ENCODE measurements at regions not wholly inside any gene's neighbourhood (a gene's known extent, or its start where the extent isn't known, plus 50 kb on each side); places are given as distances from the start of the nearest gene placed in this dataset.

- DNase-seq = no peak
- Mint-ChIP-seq H3K4me1 (no peaks in the 10 kb centered on the region), H3K9me3 (peaks cover 0 to 15% (median 6%) of the 10 kb centered on the region in 7 donors), H3K36me3 (no peaks in the 10 kb centered on the region), H3K4me3 (no peak overlapping the region), H3K27ac (no peak overlapping the region), H3K27me3 (ENCODE audit: low read depth in 3 of 3) (no peaks in the 10 kb centered on the region)
- no peak overlapping the region for H3K4me2 ChIP-seq (replicated peaks; ENCODE audit: extremely low read depth, low read length, poor library complexity, severe bottlenecking)
- H3K27ac ChIP-seq (ENCODE audit: low read depth in 1 of 2, low read length in 2 of 2) = no peak overlapping the region
- H3K4me1 ChIP-seq (ENCODE audit: control insufficient read depth in 1 of 2, insufficient read depth in 2 of 2, low read length in 2 of 2) = no peaks in the 10 kb centered on the region
- H4K20me1 ChIP-seq (ENCODE audit: insufficient read depth, low read length) = no peaks in the 10 kb centered on the region
- no peak overlapping the region for H2AFZ ChIP-seq (ENCODE audit: insufficient read depth, low read depth, low read length, poor library complexity, severe bottlenecking)
- H3K9me3 ChIP-seq (replicated peaks in 1 of 2; ENCODE audit: control insufficient read depth in 1 of 2, insufficient read depth in 1 of 2, low read length in 2 of 2) = peaks cover 17 to 18% of the 10 kb centered on the region in 2 donors
- WGBS (ENCODE audit: insufficient coverage) = no CpG with 5 or more reads among the region's 1 CpG
- H3K4me3 ChIP-seq (replicated peaks in 1 of 3; ENCODE audit: low read depth in 2 of 3, low read length in 3 of 3) = no peak overlapping the region
- no peaks in the 10 kb centered on the region for H3K36me3 ChIP-seq (replicated peaks in 1 of 2; ENCODE audit: control insufficient read depth in 1 of 2, insufficient read depth in 2 of 2, low read length in 2 of 2)
- no peaks in the 10 kb centered on the region for H3K27me3 ChIP-seq (ENCODE audit: control insufficient read depth in 2 of 2, insufficient read depth in 2 of 2, low read length in 2 of 2)
- no peak overlapping the region for H3K9ac ChIP-seq (ENCODE audit: insufficient read depth, low read length, poor library complexity, severe bottlenecking)
- intact Hi-C loops (cut with micrococcal nuclease) = no loop called here
- TF ChIP-seq CTCF (IDR thresholded peaks at IDR 0.05) = no peak
- H3K79me2 ChIP-seq (ENCODE audit: insufficient read depth, low read length) = no peaks in the 10 kb centered on the region
Observed at GRCh38 chr7:110144599-110144998, 946.3 kb upstream of the LRRN3 start.

- no peak overlapping the region for H3K9ac ChIP-seq (ENCODE audit: insufficient read depth, low read length, poor library complexity, severe bottlenecking)
- no peaks in the 10 kb centered on the region for H3K36me3 ChIP-seq (replicated peaks in 1 of 2; ENCODE audit: control insufficient read depth in 1 of 2, insufficient read depth in 2 of 2, low read length in 2 of 2)
- no peaks in the 10 kb centered on the region for H4K20me1 ChIP-seq (ENCODE audit: insufficient read depth, low read length)
- no peak for DNase-seq
- Mint-ChIP-seq H3K4me3 (no peak overlapping the region), H3K27me3 (ENCODE audit: low read depth in 3 of 3) (no peaks in the 10 kb centered on the region), H3K36me3 (no peaks in the 10 kb centered on the region), H3K9me3 (peaks cover 0 to 18% (median 7%) of the 10 kb centered on the region in 7 donors), H3K4me1 (no peaks in the 10 kb centered on the region), H3K27ac (no peak overlapping the region)
- intact Hi-C loops (cut with micrococcal nuclease) = no loop called here
- no peak for TF ChIP-seq CTCF (IDR thresholded peaks at IDR 0.05)
- no peak overlapping the region for H3K4me2 ChIP-seq (replicated peaks; ENCODE audit: extremely low read depth, low read length, poor library complexity, severe bottlenecking)
- H3K4me3 ChIP-seq (replicated peaks in 1 of 3; ENCODE audit: low read depth in 2 of 3, low read length in 3 of 3) = no peak overlapping the region
- WGBS (ENCODE audit: insufficient coverage) = 91% methylated on average over 3 of the region's 6 CpGs
- no peaks in the 10 kb centered on the region for H3K79me2 ChIP-seq (ENCODE audit: insufficient read depth, low read length)
- peaks cover 17 to 19% of the 10 kb centered on the region in 2 donors for H3K9me3 ChIP-seq (replicated peaks in 1 of 2; ENCODE audit: control insufficient read depth in 1 of 2, insufficient read depth in 1 of 2, low read length in 2 of 2)
- H2AFZ ChIP-seq (ENCODE audit: insufficient read depth, low read depth, low read length, poor library complexity, severe bottlenecking) = no peak overlapping the region
- no peaks in the 10 kb centered on the region for H3K4me1 ChIP-seq (ENCODE audit: control insufficient read depth in 1 of 2, insufficient read depth in 2 of 2, low read length in 2 of 2)
- H3K27ac ChIP-seq (ENCODE audit: low read depth in 1 of 2, low read length in 2 of 2) = no peak overlapping the region
- no peaks in the 10 kb centered on the region for H3K27me3 ChIP-seq (ENCODE audit: control insufficient read depth in 2 of 2, insufficient read depth in 2 of 2, low read length in 2 of 2)
Observed at GRCh38 chr7:110148054-110148453, 942.9 kb upstream of the LRRN3 start.
